HG02678 (cell line): ENCODE measurements at regions not wholly inside any gene's neighbourhood (a gene's known extent, or its start where the extent isn't known, plus 50 kb on each side); places are given as distances from the start of the nearest gene placed in this dataset.

Source experiments
- ATAC-seq: cut with Tn5 transposase; IDR thresholded peaks from one replicate; pipeline ENCODE4 v1.9.1; 2021; ENCODE audit warnings: mild to moderate bottlenecking, moderate library complexity; ENCODE audit not compliant: unreplicated experiment

GRCh38 chr6:134719911-134720310, 230.0 kb downstream of the ALDH8A1 start:
- ATAC-seq = no peak

GRCh38 chr6:134719286-134719685, 230.6 kb downstream of the ALDH8A1 start:
- ATAC-seq = no peak

GRCh38 chr6:134714679-134715078, 235.2 kb downstream of the ALDH8A1 start:
- ATAC-seq = no peak

- no peak for ATAC-seq
These were observed 235.8 kb downstream of the ALDH8A1 start for GRCh38 chr6:134714113-134714512.

- ATAC-seq = no peak
These were observed 237.6 kb downstream of the ALDH8A1 start for GRCh38 chr6:134712311-134712710.

- ATAC-seq = no peak
These were observed 241.8 kb downstream of the ALDH8A1 start for GRCh38 chr6:134708079-134708478.

- ATAC-seq = no peak
These were observed 242.4 kb downstream of the ALDH8A1 start for GRCh38 chr6:134707342-134708031.

- ATAC-seq = no peak
These were observed 243.1 kb downstream of the ALDH8A1 start for GRCh38 chr6:134706806-134707205.

GRCh38 chr6:134706153-134706552, 243.7 kb downstream of the ALDH8A1 start:
- no peak for ATAC-seq

GRCh38 chr6:134703206-134703605, 246.7 kb downstream of the ALDH8A1 start:
- no peak for ATAC-seq

- no peak for ATAC-seq
These were observed 247.6 kb downstream of the ALDH8A1 start for GRCh38 chr6:134702279-134702678.

- ATAC-seq = no peak
These were observed 248.6 kb downstream of the ALDH8A1 start for GRCh38 chr6:134701301-134701700.

GRCh38 chr6:134698228-134698627, 251.7 kb downstream of the ALDH8A1 start:
- no peak for ATAC-seq

GRCh38 chr6:134692008-134692407, 257.9 kb downstream of the ALDH8A1 start:
- ATAC-seq = no peak

- ATAC-seq = no peak
These were observed 258.7 kb downstream of the ALDH8A1 start for GRCh38 chr6:134691180-134691579.

- ATAC-seq = no peak
These were observed 259.9 kb downstream of the ALDH8A1 start for GRCh38 chr6:134690048-134690447.

GRCh38 chr6:134689641-134690040, 260.3 kb downstream of the ALDH8A1 start:
- no peak for ATAC-seq

GRCh38 chr6:134689177-134689576, 260.7 kb downstream of the ALDH8A1 start:
- no peak for ATAC-seq

- no peak for ATAC-seq
These were observed 263.8 kb downstream of the ALDH8A1 start for GRCh38 chr6:134686071-134686470.

- ATAC-seq = no peak
These were observed 265.5 kb downstream of the ALDH8A1 start for GRCh38 chr6:134684423-134684795.

- ATAC-seq = no peak
These were observed 266.0 kb downstream of the ALDH8A1 start for GRCh38 chr6:134683783-134684422.

GRCh38 chr6:134680433-134680832, 269.5 kb downstream of the ALDH8A1 start:
- no peak for ATAC-seq

GRCh38 chr6:134680021-134680420, 269.9 kb downstream of the ALDH8A1 start:
- no peak for ATAC-seq
